GM18858 (cell line): ENCODE measurements at regions not wholly inside any gene's neighbourhood (a gene's known extent, or its start where the extent isn't known, plus 50 kb on each side); places are given as distances from the start of the nearest gene placed in this dataset.
A peak's percentile ranks its signal among the peaks of the same experiment; 100 is the strongest.
"Not testable (repeated sequence)": the region's sequence is repeated elsewhere in the genome, so short reads cannot be mapped to it uniquely, and the experiment has no call there.

Source experiments
- ATAC-seq: cut with Tn5 transposase; IDR thresholded peaks from one replicate; pipeline ENCODE4 v1.9.1; 2021; ENCODE audit not compliant: unreplicated experiment

GRCh38 chr6:144353871-144354314, 68.8 kb downstream of the UTRN start:
- peak; percentile 83 for ATAC-seq

GRCh38 chr6:144359783-144360182, 74.6 kb downstream of the UTRN start:
- no peak for ATAC-seq

- no peak for ATAC-seq
Observed at GRCh38 chr6:144360401-144360800, 75.3 kb downstream of the UTRN start.

GRCh38 chr6:144361016-144361415, 75.9 kb downstream of the UTRN start:
- ATAC-seq, result no peak

DNA sequence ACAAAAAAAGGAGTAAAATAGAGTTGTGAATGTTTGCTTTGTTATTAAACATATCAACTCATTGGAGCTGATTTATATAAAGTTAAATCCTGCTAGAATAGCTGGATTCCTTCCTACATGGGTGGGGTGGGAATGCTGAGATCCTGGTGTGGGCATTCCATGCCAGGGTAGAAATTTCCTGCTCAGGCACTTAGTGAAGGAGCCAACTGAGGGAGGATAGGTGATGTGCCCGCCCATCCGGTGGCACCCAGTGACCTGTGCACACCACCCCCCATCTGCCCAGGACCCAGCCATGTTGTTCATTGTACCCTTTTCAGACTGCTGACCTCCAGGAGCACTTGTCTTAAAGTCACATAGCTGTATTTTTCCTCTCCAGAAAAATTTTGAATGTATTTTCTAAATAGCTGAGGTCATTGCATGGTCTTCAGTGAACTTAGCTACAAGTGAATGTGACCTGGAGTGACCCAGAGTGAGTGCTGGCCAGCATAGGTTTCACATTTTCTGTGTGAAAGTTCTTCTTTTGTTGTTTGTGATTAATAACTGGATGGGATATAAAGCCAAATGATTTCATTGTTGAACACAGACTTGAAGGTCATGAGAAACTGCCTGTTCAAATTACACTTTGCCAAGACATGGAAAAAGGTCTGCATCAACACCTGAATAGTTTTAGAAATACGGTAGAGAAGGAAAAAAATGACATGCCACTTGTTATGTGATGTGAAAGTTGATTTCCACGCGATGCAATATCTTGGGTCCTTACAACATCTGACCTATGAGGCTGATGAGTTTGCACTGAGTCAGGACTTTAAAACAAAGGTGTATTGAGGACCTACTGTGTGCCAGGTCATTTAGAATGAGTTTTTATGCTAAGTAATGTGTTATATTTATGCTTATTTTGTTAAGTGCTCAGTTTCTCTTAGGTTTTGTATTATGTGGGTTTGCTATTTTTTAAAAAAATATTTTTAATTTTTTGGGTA, 77.2 kb downstream of the UTRN start:
- no peak for ATAC-seq

GRCh38 chr6:144364208-144364720, 79.1 kb downstream of the UTRN start:
- peak; percentile 41 for ATAC-seq

DNA sequence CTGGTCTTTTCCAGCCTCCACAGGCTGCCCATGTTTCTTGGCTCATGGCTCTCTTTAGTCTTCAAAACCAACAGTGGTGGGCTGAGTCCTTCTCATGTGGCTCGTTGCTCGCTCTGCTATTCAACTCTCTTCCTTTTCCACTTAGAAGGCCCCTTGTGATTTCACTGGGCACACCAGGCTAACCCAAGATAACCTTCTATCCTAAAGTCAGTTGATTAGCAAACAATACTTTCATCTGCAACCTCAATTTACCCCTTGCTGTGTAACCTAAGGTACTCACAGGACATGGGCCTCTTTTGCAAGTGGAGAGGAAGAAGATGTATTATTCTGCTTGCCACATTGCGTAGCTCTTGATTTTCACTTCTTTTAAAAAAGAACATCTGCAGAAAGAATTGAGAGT, 79.6 kb downstream of the UTRN start:
- ATAC-seq, result no peak

DNA sequence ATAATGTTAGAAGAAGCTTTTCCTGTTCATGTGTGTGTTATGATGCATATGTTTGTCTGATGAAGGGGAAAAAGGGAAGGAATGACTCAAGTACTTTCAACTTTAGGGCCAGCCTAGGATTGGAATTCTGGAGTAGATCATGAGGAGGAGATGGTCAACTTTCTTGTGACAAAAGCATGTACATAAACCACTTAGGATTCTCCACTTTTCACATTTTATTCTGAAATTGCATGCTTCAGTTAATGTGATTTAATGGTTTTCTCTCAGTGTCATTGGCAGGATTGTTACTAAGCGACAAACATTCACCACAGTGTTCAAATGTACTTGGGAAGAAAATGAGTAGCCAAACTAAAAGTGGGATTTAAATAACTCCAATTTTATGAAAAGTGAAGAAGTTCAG, 80.1 kb downstream of the UTRN start:
- ATAC-seq, result no peak

- ATAC-seq, result not testable (repeated sequence)
Observed at GRCh38 chr6:144369696-144370095, 84.6 kb downstream of the UTRN start.

DNA sequence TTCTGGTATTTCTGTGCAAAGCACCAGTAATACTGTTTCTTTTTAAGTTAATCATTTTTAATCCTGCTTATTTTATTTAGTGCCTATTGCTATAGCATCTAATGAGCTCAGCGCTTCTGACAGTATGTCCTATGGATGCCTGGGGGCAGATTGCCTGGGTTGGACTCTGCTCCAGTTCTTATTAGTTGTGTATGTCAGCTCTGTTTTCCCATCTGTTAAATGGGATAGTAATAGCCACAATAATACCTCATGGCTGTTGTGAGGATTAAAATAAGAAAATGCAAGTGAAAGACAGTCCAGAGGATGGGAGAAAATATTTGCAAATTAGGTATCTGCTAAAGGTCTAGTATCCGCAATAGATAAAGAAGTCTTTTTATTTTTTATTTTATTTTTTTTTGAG, 87.0 kb downstream of the UTRN start:
- no peak for ATAC-seq

- no peak for ATAC-seq
Observed at GRCh38 chr6:144372611-144373594, 87.8 kb downstream of the UTRN start.

- ATAC-seq, result not testable (repeated sequence)
Observed at GRCh38 chr6:144374525-144374924, 89.4 kb downstream of the UTRN start.

DNA sequence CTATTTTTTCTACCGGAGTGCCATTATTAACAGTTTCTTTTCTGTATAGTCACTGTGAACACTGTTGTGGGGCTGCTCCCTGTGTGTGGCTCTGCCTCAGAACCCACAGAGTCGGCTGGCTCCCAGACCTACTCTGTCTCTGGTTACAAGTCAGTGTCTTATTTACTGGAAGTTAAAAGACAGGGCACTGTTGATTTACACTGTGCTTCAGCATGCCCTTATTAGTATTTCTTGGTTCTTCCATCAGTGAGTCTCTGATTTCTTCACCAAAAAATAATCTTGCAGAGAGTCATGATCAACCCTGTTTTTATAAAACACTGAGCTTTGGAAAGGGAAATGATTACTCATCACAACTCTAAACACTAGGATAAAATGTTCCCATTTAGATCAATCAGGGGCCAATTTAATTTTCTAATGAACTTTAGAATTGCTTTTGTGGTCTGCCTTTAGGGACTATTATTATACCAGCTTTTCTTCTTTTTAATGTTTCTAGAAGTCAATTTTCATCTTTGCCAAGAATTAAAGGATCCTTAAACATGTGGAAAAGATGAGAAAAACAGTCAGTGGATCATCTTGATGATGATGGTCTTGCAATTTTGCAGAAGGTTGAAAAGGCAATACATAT, 92.6 kb downstream of the UTRN start:
- ATAC-seq, result no peak

GRCh38 chr6:144378437-144378836, 93.3 kb downstream of the UTRN start:
- no peak for ATAC-seq

GRCh38 chr6:144379356-144379755, 94.2 kb downstream of the UTRN start:
- no peak for ATAC-seq

GRCh38 chr6:144381499-144381898, 96.4 kb downstream of the UTRN start:
- not testable (repeated sequence) for ATAC-seq

DNA sequence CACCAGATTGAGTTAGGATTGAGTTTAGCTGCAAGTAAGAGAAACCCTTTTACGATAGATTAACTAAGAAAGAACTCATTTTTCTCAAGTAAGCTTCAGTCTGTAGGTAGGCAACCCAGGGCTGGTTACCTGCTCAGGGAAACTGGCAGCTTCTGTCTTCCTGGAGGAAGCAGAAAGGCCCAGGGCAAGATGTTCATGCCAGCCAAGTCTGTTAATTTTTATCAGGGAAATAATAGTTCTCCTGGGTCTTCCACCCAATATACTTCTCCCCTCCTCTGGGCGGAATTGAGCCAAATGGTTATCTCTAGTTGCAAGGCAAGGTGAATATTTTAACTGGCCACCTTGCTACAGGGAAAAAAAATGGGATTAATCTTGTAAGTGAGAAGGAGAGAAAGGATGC, 98.2 kb downstream of the UTRN start:
- ATAC-seq, result no peak

DNA sequence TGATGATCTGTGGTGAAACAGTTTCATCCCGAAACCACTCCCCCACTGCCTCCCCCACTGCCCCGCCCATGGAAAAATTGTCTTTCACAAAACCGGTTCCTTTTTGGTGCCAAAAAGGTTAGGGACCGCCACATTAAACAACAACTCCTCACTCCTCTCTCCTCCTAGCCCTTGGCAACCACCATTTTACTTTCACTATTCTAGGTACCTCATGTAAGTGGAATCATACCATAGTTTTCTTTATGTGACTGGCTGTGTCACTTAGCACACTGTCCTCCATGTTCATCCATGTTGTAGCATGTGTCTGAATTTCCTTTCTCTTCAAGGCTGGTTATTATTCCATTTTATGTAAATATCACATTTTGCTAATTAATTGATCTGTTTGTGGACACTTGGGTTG, 99.3 kb downstream of the UTRN start:
- no peak for ATAC-seq

DNA sequence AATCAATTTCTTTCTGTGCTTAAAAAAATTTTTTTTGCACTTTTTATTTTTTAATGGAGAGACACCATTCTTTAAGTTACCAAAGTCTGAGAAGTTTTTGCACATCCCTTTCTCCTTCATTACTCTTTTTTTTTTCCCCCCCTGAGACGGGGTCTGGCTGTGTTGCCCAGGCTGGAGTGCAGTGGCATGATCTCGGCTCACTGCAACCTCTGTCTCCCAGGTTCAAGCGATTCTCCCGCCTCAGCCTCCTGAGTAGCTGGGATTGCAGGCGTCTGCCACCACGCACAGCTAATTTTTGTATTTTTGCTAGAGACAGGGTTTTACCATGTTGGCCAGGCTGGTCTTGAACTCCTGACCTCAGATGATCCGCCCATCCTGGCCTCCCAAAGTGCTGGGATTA, 104.3 kb downstream of the UTRN start:
- not testable (repeated sequence) for ATAC-seq

DNA sequence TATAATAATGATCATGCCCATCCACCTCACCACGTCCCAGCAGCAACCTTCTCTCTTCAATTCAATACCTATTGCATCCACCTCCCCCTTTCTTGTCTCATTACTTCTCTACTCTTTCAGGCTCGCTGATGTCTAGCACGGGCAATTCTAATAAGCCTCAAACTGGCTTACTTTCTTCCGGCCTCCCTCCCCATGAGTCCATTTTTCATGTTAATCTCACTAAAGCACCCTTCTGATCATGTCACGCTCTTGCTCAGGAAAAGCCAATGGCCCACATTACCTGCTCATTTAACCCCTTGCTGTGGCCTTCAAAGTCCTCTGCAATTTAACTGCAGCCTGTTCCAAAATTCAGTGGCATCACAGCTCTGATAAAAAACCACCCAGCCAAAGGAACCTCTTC, 105.1 kb downstream of the UTRN start:
- ATAC-seq, result no peak

DNA sequence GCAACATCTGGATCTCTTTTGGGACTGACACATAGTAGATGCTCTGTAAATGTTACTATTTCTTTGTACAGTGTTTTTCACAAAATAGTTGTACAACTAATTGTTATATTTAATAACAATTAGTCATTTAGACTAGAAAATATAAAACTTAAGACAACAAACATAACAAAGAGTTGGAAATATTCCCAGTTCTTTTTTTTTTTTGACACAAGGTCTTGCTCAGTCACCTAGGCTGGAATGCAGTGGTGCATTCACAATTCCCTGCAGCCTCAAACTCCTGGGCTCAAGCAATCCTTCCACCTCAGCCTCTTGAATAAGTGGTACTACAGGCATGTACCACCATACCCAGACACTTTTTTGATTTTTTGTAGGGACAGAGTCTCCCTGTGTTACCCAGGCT, 105.8 kb downstream of the UTRN start:
- no peak for ATAC-seq
